NCI-H187 treated with DMSO at 0.1 percent for 48 hours (cell line): ENCODE measurements at regions not wholly inside any gene's neighbourhood (a gene's known extent, or its start where the extent isn't known, plus 50 kb on each side); places are given as distances from the start of the nearest gene placed in this dataset.
A peak's percentile ranks its signal among the peaks of the same experiment; 100 is the strongest.
"Not testable (repeated sequence)": the region's sequence is repeated elsewhere in the genome, so short reads cannot be mapped to it uniquely, and the experiment has no call there.

Experiments used
- DNase-seq: peaks from one replicate; lab custom pipeline; 2025; lab: John Stamatoyannopoulos, UW

DNA sequence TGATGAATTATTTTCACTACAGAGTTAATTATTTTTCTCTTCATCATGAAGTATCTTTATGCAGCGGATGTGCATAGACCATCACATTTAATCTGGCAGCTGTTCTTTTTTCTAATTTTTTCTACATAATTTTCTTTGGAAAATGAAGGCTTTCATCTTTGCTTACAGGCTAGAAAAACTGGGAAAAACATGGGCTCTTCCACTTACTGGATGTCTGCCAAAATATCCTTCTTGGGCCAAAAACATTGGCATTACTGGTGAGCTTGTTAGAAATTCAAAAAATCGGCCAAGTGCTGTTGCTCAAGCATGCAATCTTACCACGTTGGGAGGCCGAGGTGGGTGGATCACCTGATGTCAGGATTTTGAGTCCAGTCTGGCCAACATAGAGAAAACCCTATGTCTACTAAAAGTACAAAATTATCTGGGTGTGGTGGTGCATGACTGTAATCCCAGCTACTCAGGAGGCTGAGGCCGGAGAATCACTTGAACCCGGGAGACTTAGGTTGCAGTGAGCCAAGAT lies 176.8 kb downstream of the ZNF737 start:
- DNase-seq, result no peak

DNA sequence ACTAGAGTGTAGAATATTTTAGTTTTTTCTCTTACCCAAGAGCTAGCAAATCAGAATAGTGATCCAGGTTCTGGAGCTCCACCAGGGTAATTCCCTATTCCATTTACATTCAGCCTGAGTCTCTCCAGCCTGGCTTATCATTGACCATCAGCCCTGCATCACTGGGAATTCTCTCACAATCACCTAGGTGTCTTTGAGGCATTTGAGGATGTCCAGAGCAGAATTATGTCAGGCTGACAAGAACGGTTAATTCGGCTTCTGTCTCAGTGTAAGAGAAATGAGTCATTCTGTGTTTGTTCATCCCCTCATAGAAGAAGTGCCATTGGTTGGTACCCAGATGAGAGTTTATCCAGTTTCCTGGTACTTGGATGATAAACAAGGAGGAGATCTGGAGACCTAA lies 180.5 kb downstream of the ZNF737 start:
- no peak for DNase-seq

DNA sequence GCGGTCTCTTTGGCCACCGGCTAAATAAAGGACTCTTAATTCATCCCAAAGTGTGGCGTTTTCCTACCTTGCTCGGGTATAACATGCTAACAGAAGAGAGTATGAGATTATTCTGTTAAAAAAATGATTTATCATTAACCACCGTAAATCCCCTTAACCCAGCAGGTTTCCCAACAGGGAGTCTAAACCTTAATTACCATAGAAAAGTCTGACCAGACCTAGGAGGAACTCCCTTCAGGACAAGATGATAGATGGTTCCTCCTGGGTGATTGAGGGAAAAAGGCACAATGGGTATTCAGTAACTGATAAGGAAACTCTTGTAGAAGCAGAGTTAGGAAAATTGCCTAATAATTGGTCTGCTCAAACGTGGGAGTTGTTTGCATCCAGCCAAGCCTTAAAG lies 193.7 kb downstream of the ZNF737 start:
- no peak for DNase-seq

DNA sequence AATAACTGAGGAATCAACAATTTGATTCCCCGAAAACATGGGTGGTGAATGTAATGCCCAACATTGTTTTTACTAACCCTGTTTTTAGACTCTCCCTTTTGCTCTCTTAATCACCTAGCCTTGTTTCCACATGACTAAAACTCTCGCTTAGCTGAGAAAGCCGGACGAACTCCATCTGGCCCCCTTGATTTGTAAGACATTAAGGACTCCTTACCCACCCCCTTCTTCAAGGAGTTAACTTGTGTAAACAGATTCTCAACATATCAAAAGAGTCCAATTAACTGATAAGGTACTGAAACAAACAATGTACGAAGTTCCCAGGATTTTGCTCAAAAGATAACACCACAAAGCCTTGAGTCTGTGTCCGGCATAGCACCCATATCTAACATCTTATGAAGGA lies 194.3 kb downstream of the ZNF737 start:
- DNase-seq, result not testable (repeated sequence)

DNA sequence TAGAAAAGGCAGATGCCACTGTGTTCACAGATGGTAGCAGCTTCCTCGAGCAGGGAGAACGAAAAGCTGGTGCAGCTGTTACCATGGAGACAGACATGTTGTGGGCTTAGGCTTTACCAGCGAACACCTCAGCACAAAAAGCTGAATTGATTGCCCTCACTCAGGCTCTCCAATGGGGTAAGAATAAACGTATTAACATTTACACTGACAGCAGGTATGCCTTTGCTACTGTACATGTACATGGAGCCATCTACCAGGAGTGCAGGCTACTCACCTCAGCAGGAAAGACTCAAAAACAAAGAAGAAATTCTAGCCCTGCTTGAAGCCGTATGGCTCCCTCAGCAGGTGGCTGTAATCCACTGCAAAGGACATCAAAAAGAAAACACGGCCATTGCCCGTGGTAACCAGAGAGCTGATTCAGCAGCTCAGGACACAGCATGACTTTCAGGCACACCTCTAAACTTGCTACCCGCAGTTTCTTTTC lies 197.7 kb downstream of the ZNF737 start:
- peak; percentile 24 for DNase-seq

DNA sequence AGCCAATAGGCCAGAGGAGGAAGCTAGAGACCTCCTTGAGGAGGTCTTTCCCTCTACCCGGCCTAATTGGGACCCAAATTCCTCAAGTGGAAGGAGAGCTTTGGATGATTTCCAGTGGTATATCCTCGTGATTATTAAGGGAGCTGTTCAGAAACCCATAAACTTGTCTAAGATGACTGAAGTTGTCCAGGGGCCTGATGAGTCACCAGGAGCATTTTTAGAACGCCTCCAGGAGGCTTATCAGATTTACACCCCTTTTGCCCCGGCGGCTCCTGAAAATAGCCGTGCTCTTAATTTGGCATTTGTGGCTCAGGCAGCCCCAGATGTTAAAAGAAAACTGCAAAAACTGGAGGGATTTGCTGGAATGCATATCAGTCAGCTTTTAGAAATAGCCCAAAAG lies 198.1 kb downstream of the ZNF486 start:
- DNase-seq, result no peak

DNA sequence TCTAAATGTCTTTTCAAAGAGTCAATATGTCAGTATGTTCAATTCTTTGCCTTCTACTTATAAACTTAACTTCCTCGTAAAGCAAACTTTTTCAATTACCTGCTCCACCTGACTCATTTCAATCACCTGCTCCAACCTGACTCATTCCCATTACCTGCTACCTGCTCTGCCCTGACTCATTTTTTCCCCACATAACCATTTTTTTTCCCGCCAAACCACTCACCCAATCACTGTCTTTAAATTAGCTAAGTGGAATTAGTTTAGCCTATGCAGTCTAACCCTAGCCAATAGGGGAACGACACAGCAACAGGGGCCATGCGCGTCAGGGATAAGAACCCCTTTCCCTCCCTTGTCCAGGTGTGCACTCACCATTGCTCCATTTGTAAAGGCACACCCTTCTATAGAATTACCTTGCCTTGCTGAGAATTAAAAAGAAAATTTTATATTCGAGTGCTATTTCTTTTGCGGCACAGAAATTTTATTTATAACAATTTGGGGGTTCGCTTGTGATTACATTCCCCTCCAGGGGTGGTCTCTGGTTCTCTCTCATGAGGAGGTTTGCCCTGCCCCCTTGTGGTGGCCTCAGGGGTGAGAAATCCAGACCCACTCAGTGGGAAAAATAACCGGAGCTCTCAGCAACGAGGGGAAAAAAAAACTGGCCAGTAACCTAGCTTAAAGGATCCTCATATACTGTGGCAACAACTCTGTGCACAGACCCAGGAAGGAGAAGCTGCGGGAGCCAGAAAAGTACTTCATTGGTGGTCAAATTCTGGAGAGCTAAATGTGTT lies 193.1 kb downstream of the ZNF486 start:
- DNase-seq, result no peak

DNA sequence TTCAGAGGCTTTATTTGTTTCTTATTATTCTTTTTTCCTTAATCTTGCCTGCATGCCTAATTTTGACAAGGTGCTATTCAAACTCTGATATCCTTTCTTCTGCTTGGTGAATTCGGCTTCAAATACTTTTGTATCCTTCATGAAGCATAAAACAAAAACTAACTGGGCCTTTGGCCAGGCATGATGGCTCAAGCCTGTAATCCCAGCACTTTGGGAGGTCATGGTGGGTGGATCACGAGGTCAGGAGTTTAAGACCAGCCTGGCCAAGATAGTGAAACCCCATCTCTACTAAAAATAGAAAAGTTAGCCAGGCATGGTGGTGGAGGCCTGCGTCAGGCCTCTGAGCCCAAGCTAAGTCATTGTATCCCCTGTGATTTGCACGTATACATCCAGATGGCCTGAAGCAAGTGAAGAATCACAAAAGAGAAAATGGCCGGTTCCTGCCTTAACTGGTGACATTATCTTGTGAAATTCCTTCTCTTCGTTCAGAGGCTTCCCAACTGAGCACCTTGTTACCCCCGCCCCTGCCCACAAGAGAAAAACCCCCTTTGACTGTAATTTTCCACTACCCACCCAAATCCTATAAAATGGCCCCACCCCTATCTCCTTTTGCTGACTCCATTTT lies 191.9 kb downstream of the ZNF486 start:
- not testable (repeated sequence) for DNase-seq

DNA sequence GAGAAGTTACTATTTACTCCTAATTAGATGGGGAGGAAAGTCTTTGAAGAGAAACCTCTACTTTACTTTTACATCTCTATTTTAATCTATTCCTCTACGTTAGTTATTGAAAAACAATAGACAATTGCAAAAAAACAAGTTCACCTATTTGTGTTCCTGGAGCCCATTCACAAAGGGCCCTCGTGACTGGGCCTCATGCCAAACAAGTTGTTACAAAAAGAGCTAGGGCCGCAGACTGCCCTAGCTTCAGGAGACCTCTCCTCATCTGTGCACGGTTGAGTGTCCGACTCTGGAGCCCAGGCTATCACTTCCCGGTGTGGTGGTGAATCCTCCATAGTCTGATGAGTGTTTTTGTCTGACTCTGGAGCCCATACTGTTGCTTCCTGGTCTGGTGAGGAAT lies 190.9 kb downstream of the ZNF486 start:
- DNase-seq, result no peak

DNA sequence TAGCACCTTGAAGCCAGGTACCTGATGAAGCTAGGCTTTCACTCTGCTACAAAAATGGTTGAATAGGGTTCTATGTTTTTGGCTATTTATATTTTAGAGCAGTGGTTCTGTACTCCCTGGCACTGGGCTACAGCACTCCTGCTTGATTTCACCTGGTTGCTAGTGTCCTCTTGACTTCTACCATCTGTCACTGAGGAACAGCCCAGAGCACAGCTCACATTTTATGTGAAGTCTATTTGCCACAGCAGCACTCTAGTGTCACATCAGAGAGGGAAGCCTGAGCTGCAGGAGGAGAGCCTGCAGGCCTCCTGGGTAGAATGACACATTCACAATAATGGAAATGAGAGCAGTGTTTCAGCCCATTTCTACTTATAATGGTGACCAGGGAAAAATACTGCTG lies 184.2 kb downstream of the ZNF486 start:
- DNase-seq, result no peak

DNA sequence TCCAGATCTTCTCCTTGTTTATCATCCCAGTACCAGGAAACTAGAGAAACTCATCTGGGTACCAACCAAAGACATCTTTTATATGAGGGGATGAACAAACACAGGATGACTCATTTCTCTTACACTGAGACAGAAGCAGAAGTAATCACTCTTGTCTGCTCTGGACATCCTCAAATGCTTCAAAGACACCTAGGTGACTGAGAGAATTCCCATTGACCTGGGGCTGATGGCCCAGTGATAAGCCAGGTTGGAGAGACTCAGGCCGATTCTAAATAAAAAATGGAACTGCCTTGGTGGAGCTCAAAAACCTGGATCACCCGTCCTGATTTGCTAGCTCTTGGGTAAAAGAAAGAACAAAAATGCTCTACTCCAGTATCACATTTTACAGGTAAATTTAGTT lies 182.2 kb downstream of the ZNF486 start:
- no peak for DNase-seq

DNA sequence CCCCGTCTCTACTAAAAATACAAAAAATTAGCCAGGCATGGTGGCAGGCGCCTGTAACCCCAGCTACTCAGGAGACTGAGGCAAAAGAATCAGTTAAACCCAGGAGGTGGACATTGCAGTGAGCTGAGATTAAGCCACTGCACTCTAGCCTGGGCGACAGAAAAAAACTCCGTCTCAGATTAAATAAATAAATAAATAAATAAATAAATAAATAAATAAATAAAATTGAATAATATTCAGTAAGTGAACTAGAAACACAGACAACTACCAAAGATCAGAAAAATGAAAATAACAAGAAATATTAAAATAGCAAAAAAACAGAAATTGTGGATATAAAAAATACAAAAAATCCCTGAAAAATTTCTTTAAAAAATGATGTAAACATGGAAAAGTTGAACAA lies 172.4 kb downstream of the ZNF486 start:
- no peak for DNase-seq

DNA sequence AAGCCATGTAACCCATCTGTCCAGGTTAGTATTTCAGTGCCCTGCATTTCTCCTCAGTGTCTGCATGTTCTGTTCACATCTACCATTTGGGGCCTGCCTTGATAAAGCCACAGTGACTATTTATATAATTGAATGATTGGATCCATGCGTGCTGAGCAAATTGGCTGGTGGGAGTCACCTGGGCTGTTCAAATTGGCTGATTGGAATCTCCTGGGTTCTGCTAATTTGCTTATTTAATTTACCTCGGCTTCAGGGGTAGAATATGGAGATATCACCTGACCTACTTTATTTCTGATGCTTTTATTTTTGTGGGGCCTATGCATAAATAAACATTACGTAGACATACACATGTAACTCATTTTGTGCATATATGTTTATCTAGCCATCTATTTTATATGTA lies 167.7 kb downstream of the ZNF486 start:
- no peak for DNase-seq

DNA sequence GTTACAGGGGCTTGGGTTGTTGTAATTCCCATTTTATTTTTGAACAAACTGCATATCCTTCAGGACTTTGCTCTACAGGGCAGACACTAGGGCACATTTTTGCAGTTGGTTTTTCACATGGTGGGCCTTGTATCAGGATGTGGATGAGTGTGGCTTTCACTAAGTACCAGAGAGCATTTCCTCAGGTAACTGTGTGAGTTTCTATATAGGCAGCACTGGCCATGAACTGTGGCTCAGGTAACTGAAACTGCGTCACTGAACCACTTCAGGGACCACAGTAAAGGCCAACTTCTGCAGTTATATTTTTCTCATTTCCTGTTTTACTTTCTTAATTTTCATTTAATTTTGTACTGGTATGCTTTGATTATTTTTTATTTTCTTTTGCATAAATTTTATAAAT lies 166.5 kb downstream of the ZNF486 start:
- DNase-seq, result no peak

DNA sequence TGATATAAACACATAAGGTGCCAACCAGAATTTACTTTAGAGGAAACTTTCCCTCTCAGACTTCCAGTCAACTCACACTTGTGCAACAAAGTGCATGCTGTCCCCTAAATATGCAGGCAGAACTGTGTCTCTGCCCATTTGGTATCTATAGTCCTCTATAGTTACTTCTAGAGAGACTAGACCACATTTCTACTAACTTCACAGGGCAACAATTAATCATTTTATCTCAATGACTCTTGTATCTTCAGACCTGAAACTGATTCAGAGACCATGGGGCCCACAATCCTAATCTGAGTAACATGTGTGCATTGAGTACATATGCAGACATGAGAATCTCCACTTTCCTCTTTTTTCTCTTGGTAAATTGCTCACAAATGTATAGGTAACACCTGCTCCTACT lies 158.1 kb downstream of the ZNF486 start:
- DNase-seq, result no peak

DNA sequence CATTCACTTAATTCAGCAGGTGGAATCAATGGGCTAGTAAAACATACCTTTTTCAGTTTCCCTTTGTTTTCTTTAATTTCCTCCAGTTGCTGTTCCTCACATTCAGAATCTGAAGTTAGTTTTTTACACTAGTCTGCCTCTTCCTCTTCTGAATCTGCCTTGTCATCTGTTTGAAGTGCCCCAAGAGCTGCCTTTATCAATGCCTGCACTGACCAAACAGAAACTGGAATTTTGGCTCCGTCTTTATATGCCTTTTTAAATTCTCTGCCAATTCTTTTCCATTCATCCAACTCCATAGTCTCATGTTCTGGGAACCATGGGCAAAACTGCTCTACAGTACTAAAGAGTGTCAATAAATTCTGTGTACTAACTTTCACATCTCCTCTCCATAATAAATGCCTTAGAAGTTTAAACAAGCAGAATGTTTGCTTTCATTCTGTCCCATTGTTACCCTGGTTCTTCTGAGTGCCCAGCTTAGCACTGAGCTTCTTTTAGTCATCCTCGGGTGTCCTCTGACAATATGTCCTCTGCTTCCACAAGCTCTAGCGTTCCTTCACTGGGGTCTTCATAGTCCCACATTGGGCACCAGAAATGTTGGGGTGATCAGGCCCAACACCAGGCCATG lies 154.2 kb downstream of the ZNF486 start:
- DNase-seq, result no peak

DNA sequence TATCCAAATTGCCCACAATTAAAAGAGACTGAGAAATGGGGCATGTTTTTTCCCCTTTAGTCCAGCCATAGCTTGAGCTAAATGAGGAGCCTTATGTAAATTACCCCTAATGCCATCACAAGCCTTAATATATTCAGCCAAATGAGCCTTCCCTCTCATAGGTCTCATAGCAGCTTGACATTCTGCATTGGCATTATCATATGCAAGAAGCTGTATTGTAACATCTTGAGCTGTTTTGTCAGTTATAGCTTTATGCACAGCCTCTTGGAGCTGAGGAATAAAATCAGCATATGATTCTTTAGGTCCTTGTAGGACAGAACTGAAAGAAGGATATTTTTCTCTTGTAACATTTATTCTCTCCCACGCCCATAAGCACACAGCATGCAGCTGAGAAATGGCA lies 153.2 kb downstream of the ZNF486 start:
- DNase-seq, result no peak

DNA sequence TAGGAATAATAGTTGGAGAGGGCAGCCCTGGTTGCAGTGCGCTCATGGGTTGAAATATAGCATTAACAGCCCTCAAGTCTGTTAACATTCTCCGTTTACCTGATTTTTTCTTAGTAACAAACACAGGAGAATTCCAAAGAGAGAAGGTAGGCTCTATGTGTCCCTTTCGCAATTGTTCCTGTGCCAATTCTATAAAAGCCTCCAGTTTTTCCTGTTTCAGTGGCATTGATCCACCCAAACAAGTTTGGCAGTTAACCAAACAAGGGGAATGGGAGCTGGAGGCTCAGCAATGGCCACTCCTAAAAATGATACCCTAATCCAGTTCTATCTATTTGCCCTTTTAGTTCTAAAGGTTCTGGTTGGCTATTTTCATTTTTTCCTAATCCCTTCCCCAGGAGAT lies 151.6 kb downstream of the ZNF486 start:
- DNase-seq, result no peak

DNA sequence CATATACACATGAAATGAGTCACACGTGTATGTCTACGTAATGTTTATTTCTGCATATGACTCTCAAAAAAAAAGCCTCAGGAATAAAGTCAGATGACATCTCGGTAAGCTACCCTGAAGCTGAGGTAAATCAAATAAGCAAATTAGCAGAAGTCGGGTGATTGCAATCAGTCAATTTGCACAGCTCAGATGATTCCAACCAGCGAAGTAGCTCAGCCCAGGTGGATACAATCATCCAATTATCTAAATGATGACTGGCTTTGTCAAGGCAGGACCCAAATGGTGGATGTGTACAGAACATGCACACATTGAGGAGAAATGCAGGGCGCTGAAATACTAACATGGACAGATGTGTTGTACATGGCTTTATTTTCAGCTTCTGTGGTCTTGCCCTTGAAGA lies 148.5 kb downstream of the ZNF486 start:
- DNase-seq, result no peak

DNA sequence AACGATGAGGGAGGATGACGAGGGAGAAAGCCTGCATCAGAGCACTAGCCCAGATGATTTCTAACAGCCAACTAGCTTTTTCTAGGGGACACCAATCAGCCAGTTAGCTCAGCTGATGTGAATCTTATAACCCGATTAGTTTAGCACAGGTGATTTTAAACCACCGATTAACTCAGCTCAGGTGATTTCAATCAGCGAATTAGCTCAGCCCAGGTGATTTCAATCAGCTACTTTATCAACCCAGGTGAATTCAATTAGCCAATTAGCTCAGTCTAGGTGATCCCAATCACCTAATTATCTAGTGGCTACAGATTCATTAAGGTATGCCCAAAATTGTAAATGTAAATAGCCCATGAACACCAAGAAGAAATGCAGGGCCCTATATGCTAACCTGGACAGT lies 146.9 kb downstream of the ZNF486 start:
- no peak for DNase-seq

DNA sequence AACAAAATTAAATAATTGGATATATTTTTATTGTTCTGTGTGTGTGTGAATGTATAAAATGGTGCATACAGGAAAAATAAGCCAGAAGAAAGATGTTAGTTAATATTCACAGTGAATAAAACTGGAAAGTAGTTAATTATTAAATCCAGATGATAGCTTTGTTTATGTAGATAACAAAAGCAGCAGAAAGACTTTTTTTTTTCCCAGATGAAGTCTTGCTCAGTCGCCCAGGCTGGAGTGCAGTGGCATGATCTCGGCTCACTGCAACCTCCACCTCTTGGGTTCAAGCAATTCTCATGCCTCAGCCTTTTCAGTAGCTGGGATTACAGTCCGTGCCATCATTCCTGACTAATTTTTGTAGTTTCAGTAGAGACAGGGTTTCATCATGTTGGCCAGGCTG lies 140.1 kb downstream of the ZNF486 start:
- no peak for DNase-seq

DNA sequence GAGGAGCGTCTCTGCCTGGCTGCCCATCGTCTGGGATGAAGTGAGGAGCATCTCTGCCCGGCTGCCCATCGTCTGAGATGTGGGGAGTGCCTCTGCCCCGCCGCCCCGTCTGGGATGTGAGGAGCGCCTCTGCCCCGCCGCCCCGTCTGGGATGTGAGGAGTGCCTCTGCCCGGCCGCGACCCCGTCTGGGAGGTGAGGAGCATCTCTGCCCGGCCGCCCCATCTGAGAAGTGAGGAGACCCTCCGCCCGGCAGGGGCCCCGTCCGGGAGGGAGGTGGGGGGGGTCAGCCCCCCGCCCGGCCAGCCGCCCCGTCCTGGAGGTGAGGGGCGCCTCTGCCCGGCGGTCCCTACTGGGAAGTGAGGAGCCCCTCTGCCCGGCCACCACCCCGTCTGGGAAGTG lies 129.3 kb downstream of the ZNF486 start:
- not testable (repeated sequence) for DNase-seq

DNA sequence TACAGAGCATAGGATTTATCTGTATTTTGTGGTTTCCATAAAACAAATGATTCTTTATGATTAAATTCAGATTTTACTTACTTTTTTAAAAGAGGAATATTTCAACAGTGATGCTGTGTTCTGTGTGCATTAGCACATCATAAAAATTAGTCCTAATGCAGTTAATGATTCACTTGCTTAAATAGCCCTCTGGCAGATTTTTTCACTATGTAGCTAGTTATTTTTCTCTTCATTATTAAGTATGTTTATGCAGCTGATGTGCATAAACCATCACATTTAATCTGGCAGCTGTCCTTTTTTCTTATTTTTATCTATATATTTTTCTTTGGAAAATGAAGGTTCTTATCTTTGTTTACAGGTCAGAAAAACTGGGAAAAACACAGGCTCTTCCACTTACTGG lies 127.2 kb downstream of the ZNF486 start:
- DNase-seq, result no peak
